ENCODE measurements at regions not wholly inside any gene's neighbourhood (a gene's known extent, or its start where the extent isn't known, plus 50 kb on each side); places are given as distances from the start of the nearest gene placed in this dataset.
"Not testable (repeated sequence)": the region's sequence is repeated elsewhere in the genome, so short reads cannot be mapped to it uniquely, and the experiment has no call there.

DNA sequence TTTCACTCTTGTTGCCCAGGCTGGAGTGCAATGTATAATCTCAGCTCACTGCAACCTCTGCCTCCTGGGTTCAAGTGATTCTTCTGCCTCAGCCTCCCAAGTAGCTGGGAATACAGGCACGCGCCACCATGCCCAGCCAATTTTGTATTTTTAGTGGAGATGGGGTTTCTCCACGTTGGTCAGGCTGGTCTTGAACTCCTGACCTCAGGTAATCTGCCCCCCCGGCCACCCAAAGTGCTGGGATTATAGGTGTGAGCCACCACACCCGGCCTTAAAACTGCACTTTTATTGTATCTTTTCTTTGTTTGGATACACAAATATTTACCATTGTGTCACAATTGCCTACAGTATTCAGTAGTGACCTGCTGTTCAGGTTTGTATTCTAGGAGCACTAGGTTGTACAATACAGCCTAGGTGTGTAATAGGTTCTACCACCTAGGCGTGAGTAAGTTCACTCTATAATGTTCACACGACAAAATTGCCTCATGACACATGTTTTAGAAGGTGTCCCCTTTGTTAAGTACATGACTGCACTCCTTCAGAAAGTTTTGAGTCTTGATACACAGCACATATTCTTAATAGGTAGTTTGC, 71.3 kb upstream of the SLC22A23 start:
- not testable (repeated sequence) for H3K4me1 Mint-ChIP-seq (ENCODE audit: low read depth); H3K36me3 Mint-ChIP-seq (ENCODE audit: insufficient read depth in 2 of 2); DNase-seq; H3K27ac Mint-ChIP-seq; H3K9me3 Mint-ChIP-seq; ATAC-seq (replicated peaks in 1 of 2); H3K27me3 Mint-ChIP-seq (ENCODE audit: low read depth); H3K4me3 Mint-ChIP-seq

DNA sequence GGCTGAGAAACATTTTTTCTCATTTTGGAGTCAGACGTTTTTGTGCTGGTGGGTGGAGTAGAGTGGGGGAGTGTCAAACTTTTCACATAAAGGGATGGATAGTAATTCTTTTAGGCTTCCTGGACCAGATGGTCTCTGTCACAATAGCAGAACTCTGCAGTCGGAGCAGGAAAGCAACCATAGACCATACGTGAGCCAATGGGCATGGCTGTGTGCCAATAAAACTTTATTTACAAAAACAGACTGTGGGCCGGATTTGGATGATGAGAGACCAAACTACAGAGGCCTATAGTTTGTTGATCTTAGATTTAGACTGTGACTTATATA, 70.8 kb upstream of the SLC22A23 start:
- ATAC-seq (replicated peaks in 1 of 2), result no peak
- H3K27me3 Mint-ChIP-seq (ENCODE audit: low read depth), result peaks cover 7% of the 10 kb centered on the region
- no peak overlapping the region for H3K27ac Mint-ChIP-seq
- H3K36me3 Mint-ChIP-seq (ENCODE audit: insufficient read depth in 2 of 2), result no peaks in the 10 kb centered on the region
- H3K4me3 Mint-ChIP-seq, result no peak overlapping the region
- no peak for DNase-seq
- H3K4me1 Mint-ChIP-seq (ENCODE audit: low read depth), result no peaks in the 10 kb centered on the region
- H3K9me3 Mint-ChIP-seq, result no peaks in the 10 kb centered on the region

DNA sequence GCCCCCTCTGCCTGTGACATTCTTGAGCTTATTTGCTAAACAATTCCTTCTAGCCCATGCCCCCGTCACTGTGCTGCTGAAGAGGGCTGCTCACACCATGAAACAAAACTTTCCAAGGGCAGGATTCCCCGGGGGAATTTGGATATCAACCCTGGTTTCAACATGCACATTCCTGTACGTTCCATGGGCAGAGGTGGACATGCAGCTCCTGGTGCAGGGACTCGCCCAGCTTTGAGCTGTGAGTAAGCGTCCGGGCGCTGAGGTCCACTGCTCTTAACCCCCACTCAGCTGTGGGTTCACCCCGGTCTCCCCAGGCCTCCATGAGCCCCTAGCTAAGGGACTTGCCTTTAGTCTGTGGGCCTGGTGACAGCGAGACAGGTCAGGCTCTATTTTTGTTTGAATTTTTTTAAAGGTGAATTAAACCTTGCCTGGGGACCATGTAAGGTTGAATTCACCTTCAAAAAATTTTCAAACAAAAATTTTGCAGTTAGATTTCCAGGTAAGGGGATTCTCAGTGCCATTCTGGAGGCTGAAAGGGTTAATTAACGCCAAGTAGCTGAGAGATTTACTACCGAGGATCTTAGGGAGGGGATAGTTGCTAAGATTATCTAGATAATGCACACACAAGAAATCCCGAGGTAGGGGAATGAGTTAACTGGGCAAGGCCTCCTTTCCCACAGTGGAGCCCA, 70.3 kb upstream of the SLC22A23 start:
- Mint-ChIP-seq H3K4me3 (no peak overlapping the region), H3K27me3 (ENCODE audit: low read depth) (peaks cover 7% of the 10 kb centered on the region), H3K9me3 (no peaks in the 10 kb centered on the region), H3K36me3 (ENCODE audit: insufficient read depth in 2 of 2) (no peaks in the 10 kb centered on the region), H3K4me1 (ENCODE audit: low read depth) (no peaks in the 10 kb centered on the region), H3K27ac (no peak overlapping the region)
- no peak for DNase-seq
- no peak for ATAC-seq (replicated peaks in 1 of 2)

DNA sequence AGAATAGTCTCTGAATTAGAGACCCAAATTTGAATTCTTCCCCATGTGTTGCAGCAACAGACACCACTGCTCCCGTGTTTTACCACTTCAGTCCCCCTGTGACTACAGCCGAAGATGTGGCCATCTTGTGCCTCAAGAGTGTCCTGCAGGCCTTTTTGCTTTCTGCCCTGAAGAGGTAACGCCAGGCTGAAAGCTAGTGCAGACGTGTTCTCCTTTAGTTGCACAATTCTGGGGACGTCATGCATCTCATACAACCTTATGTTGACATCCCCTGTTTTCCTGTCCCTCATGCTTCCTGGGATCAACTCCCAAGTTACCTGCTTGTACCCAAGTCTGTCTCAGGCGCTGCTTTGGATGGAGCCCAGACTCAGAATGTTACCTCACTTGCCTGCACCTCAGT, 69.1 kb upstream of the SLC22A23 start:
- no peak for ATAC-seq (replicated peaks in 1 of 2)
- DNase-seq, result no peak
- no peaks in the 10 kb centered on the region for H3K36me3 Mint-ChIP-seq (ENCODE audit: insufficient read depth in 2 of 2)

DNA sequence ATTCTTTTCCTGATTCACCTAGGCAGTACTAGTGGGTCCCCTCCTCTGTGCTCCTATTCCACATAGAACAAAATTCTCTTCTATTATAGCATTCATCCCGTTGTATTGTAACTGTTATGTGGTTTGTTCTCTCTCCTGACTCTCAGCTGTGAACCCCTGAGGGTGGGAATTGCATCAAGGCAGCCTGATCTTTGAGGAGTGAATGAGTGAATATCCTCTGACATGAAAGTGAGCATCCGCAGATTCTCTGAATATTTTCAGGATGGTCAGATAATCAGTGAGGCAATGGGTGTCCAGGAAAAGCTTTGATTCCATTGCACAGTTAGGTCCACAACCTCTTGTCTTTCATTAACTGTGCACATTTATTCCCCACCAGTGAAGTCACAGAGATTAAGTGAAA, 67.6 kb upstream of the SLC22A23 start:
- no peak overlapping the region for H3K4me3 Mint-ChIP-seq
- no peak for DNase-seq
- H3K9me3 Mint-ChIP-seq, result no peaks in the 10 kb centered on the region
- H3K4me1 Mint-ChIP-seq (ENCODE audit: low read depth), result no peaks in the 10 kb centered on the region
- no peak for ATAC-seq (replicated peaks in 1 of 2)
- H3K36me3 Mint-ChIP-seq (ENCODE audit: insufficient read depth in 2 of 2), result no peaks in the 10 kb centered on the region
- H3K27me3 Mint-ChIP-seq (ENCODE audit: low read depth), result peaks cover 12% of the 10 kb centered on the region
- no peak overlapping the region for H3K27ac Mint-ChIP-seq

More for the DNA sequence above, 69.1 kb upstream of the SLC22A23 start:
- Mint-ChIP-seq H3K27me3 (ENCODE audit: low read depth) (peaks cover 9% of the 10 kb centered on the region), H3K4me3 (no peak overlapping the region), H3K4me1 (ENCODE audit: low read depth) (no peaks in the 10 kb centered on the region), H3K27ac (no peak overlapping the region), H3K9me3 (no peaks in the 10 kb centered on the region)

DNA sequence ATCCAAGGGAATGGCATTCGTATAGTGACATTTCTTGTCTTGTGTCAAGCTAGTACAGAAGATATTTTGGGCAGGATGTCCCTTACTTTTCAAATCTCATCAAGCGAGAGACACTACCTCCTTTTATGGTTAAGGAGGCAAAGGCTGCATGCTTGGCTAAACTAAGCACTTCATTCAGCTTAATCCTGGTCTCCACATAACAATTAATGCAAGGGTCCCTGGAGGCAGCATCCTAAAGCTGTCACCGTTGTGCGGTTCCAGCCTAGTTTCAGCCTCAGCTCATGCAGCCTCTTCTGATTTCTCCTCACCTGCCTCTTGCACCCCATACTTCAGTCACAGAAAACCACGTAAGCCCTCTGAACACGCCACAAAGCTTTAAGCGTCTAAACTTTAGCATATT, 67.1 kb upstream of the SLC22A23 start:
- H3K9me3 Mint-ChIP-seq, result no peaks in the 10 kb centered on the region
- no peak overlapping the region for H3K27ac Mint-ChIP-seq
- ATAC-seq (replicated peaks in 1 of 2), result no peak
- H3K36me3 Mint-ChIP-seq (ENCODE audit: insufficient read depth in 2 of 2), result no peaks in the 10 kb centered on the region
- H3K4me1 Mint-ChIP-seq (ENCODE audit: low read depth), result no peaks in the 10 kb centered on the region
- DNase-seq, result no peak
- peaks cover 12% of the 10 kb centered on the region for H3K27me3 Mint-ChIP-seq (ENCODE audit: low read depth)
- no peak overlapping the region for H3K4me3 Mint-ChIP-seq

DNA sequence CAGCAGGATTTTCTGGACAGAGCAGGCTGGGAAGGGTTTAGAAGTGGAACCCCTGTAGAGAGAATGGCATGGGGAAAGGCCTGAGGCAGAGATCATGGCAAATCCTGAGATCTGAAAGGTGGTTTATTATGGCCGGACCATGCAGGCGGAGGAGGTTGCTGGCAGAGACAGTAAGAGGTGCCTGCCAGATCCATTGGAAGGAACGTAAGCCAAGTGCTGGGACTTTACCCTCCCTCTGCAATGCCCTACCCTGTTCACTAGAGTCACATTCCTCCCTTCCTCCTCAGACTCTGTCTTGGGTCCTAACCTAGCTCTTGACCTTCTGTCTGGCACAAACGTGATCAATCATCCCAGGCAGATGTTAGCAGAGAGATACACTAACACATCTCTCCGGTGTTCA, 66.4 kb upstream of the SLC22A23 start:
- DNase-seq (no peak), ATAC-seq (replicated peaks in 1 of 2) (no peak)
- Mint-ChIP-seq H3K9me3 (no peaks in the 10 kb centered on the region), H3K4me3 (no peak overlapping the region), H3K4me1 (ENCODE audit: low read depth) (no peaks in the 10 kb centered on the region), H3K27ac (no peak overlapping the region), H3K36me3 (ENCODE audit: insufficient read depth in 2 of 2) (no peaks in the 10 kb centered on the region), H3K27me3 (ENCODE audit: low read depth) (peaks cover 12% of the 10 kb centered on the region)

DNA sequence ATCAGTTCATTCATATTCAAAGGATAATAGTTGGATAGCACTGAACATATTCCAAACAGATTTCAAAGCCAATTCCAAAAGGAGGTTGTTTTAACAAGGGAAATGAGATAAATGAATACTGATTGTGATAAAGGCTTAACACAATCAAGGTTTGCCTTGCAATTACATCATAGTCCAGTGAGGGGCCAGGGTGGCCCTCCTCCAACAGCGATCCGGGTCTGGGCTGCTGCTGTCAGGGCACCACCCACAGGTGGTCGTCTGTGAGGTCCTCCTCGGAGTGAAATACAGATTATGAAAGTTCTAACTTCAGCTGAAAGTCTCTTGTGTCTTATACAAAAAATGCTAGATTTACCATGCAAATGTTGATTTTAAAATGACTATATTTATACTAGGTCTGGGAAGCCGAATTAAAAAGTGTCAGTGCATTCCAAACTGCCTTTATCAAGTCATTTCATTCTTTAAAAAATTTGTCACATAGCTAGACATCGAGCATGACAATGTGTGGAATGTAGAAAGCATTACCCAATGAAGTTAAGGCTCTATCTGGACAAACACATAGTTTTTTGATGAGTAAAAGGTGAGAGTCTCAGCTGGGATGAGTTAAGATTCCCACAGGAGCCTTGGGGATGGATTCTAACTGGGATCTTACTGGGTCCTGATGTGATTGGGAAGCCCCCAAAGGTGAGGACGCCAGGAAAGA, 65.9 kb upstream of the SLC22A23 start:
- Mint-ChIP-seq H3K27ac (no peak overlapping the region), H3K4me1 (ENCODE audit: low read depth) (no peaks in the 10 kb centered on the region), H3K4me3 (no peak overlapping the region), H3K36me3 (ENCODE audit: insufficient read depth in 2 of 2) (no peaks in the 10 kb centered on the region), H3K27me3 (ENCODE audit: low read depth) (peaks cover 12% of the 10 kb centered on the region), H3K9me3 (no peaks in the 10 kb centered on the region)
- DNase-seq (no peak), ATAC-seq (replicated peaks in 1 of 2) (no peak)

DNA sequence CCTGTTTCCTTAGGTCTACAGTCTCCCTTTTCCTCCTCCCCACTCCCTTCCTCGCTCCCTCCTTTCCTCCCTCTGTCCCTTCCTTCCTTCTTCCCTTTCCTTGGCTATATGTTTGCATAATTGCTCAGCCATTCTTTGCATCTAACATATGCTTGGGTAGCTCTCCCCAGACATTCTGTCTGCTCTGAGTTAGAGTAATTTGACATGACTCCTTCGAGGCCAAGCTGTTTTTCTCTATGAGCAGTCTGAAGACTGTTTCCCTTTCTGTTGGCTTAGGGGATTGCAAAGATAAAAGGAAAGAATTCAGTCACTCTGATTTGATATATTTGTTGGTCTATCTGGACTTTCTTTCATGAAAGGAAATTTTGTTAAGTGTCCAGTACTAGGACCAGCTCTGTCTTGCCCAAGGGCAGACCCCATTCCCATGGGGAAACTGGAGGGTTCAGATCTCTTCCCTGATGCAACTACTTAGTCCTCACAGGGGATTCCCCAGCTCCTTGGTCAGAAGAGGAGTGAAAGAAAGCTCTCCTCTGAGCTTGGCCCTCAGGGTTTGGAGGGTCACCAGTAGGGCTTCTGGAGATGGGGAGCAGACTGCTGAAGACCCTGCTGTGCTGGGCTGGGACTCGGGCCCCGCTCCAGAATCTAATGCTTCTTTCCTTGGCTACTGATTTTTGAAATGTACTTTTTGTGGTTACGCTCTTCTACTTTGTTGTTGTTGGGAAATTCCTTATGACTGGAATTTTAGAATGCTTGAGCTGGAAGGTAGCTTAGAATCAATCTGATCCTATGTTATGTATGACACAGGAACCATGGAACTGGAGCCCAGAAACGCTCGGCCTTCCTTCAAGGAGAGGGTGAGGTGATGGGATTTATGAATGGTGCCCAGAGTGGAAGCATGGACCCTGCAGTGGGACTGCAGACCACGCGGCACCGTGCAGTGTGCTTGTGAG, 63.7 kb upstream of the SLC22A23 start:
- no peaks in the 10 kb centered on the region for H3K4me1 Mint-ChIP-seq (ENCODE audit: low read depth)
- H3K4me3 Mint-ChIP-seq, result no peak overlapping the region
- no peak overlapping the region for H3K27ac Mint-ChIP-seq
- ATAC-seq (replicated peaks in 1 of 2) (no peak), DNase-seq (no peak)
- no peaks in the 10 kb centered on the region for H3K36me3 Mint-ChIP-seq (ENCODE audit: insufficient read depth in 2 of 2)
- H3K27me3 Mint-ChIP-seq (ENCODE audit: low read depth), result peaks cover 12% of the 10 kb centered on the region
- no peaks in the 10 kb centered on the region for H3K9me3 Mint-ChIP-seq

DNA sequence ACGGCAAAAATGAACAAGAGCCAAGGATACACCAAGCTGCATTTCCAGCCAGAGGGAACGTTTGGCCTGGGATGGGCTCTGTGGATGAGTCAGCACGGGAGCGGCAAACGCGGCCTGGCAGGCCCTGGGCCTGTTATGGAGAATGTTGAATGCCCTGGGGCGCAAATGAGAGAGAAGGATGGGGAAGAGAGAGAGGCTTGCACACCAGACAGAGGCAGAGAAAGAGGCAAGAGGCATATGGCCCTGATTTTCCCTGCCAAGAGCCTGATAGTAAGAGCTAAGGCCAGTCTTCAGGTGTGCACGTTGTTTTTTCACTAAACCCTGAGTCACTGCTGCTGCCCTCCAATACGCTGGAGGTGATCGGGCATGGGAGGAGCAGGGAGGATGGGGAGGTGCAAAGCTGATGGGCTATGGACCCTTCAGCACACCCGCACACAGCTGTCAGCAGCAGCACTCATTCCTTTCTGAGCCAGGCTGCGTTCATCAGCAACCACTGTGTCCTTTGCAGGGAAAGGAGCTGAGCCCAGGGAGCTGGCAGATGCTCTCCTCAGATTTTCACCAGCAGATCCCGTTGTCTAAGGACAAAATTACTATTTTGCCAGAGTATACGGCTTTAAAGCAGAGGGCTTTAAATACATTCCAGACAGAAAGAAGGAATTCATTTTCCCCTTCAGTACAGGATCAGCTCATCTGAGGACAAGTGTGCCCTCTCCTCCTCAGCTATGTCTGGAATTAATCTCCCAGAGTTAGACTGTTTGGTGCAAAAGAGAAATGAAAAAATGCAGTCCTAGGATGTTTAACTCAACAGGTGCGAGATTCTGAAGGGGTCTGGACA, 61.7 kb upstream of the SLC22A23 start:
- ATAC-seq (replicated peaks in 1 of 2) (no peak), DNase-seq (no peak)
- H3K4me1 Mint-ChIP-seq (ENCODE audit: low read depth), result no peaks in the 10 kb centered on the region

DNA sequence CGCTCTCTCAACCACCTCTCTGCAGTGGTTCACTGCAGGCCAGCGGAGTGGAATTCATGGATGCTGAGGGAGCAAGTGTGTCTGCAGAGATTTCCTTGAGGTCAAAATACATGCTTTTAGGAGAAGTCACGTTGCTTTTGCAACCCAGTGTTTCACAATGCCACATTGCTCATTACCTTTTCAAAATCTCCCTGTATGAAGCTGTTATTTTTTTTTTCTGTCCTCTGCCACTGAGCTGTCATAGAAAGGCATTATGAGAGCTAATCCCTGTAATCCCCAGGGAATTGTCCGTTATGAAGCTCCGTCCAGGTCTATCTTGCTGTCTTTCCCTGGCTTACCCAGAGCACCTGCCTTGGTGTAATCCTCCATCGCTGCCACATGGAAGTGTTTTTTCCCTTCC, 60.5 kb upstream of the SLC22A23 start:
- Mint-ChIP-seq H3K4me1 (ENCODE audit: low read depth) (no peaks in the 10 kb centered on the region), H3K27me3 (ENCODE audit: low read depth) (peaks cover 27% of the 10 kb centered on the region), H3K4me3 (no peak overlapping the region), H3K9me3 (no peaks in the 10 kb centered on the region), H3K27ac (no peak overlapping the region), H3K36me3 (ENCODE audit: insufficient read depth in 2 of 2) (no peaks in the 10 kb centered on the region)
- DNase-seq (no peak), ATAC-seq (replicated peaks in 1 of 2) (no peak)

More for the DNA sequence above, 61.7 kb upstream of the SLC22A23 start:
- Mint-ChIP-seq H3K9me3 (no peaks in the 10 kb centered on the region), H3K27ac (no peak overlapping the region), H3K4me3 (no peak overlapping the region), H3K27me3 (ENCODE audit: low read depth) (peaks cover 22% of the 10 kb centered on the region), H3K36me3 (ENCODE audit: insufficient read depth in 2 of 2) (no peaks in the 10 kb centered on the region)

DNA sequence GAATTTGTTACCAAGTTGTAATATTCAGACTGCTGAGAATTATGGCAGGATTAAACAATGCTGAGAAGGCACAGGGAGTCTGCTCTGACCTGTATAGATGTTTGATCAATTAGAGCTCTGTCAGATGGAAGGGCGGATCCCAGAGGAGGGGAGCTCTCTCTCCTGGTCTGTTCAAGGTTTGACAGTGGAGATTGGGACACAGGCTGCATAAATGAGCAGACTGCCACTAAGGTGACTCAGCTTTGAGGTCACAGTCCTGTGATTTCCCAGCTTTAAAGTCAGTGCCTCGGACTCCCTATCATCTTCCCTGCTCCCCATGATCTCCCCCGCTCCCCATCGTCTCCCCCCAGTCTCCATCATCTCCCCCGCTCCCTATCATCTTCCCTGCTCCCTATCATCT, 59.2 kb upstream of the SLC22A23 start:
- H3K36me3 Mint-ChIP-seq (ENCODE audit: insufficient read depth in 2 of 2), result no peaks in the 10 kb centered on the region
- DNase-seq (no peak), ATAC-seq (replicated peaks in 1 of 2) (no peak)
- H3K27me3 Mint-ChIP-seq (ENCODE audit: low read depth), result peaks cover 28% of the 10 kb centered on the region
- H3K4me3 Mint-ChIP-seq, result no peak overlapping the region
- H3K27ac Mint-ChIP-seq, result no peak overlapping the region
- no peaks in the 10 kb centered on the region for H3K9me3 Mint-ChIP-seq
- no peaks in the 10 kb centered on the region for H3K4me1 Mint-ChIP-seq (ENCODE audit: low read depth)

Data from activated T-cell treated with anti-CD3 and anti-CD28 coated beads, Interleukin-2, amount 50 U/mL, for 72 hours (primary cell).